Posterior cingulate gyrus (tissue), 11 donors: ENCODE measurements at regions not wholly inside any gene's neighbourhood (a gene's known extent, or its start where the extent isn't known, plus 50 kb on each side); places are given as distances from the start of the nearest gene placed in this dataset.

Experiments used
- DNase-seq, 10 donors: peaks; one replicate each; pipeline versions ENCODE4 v3.0.0 to v3.0.0-alpha.2; 2020 to 2021; ENCODE audit warnings: mixed read lengths in 3 of 10
- intact Hi-C: fragments of 100-400 bp; cut with DNase I; formaldehyde crosslinking; loops from one replicate; pipeline ENCODE4 v1.15.1; 2023

DNA sequence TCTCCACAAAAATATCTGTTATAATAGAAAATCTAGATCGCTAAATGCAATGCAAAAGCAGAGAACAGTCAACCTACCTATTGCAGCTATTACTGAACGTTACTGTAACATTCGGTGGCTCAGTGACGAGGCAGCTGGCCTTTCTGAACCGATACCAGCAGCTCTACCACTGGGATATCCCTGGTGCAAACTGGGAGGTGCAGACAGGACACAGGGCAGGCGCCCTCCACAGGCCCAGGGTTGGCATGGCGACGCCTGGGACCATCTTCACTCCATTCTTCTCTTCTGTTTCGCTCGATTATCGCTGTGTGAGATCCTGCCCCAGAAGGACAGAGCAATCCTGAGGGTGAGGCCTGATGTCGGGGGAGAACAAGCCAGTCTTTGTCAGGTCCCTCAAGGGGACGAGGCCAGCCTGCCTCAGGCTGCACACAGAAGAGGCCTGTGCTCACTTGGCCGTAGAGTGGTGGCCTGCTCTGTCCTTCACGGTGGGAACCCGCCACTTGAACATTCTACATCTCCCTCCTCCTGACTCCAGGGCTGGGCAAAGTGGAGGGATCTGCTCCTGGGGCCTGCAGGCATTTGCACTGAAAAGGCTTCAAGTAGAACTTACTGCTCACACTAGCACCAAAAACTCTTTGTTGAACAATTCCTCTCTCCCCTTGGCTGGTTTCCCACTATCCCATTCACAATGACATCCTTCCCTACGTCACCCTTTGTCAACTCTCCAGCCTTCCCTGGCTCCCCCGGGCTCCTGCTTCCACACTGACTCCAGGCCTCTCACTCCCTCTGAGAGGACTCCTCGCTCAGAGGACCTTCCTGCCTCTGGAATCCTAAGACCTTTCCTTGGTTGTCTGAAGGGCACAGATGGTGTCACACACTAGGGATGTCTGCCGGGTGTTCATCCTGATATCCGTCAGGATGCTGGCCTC, 49.7 kb downstream of the CYRIA start:
- intact Hi-C loops = loop anchor here (5.0 kb wide), 1 partner anchor 46 kb away; no protein-coding TSS in a partner anchor
- DNase-seq = peak in 7 of 10 donors; percentile 40 to 95 (median 67)

DNA sequence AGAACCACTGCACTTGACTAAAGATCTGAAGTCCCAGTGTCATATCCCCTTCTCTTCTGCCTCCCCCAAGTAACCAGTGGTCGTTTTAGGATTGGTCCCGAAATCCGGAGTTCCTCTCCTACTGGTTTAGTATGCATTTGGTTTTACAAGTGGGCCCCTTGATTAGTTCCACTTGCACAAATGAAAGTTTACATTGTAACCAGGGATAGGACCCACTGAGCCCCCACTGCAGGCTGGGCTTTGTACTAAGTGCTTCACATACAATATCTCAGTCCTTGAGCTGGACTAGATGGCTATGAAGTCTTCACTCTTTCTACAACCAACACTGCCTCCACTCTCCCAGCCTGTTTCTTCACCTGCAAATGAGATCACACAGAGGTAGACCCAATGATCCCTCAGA, 50.4 kb downstream of the CYRIA start:
- DNase-seq = no peak
- intact Hi-C loops = loop anchor here (5.0 kb wide), 1 partner anchor 47 kb away; no protein-coding TSS in a partner anchor

GRCh38 chr2:16614314-16614860, 51.2 kb downstream of the CYRIA start:
- peak in 1 of 10 donors; percentile 85 for DNase-seq

GRCh38 chr2:16613539-16614011, 52.1 kb downstream of the CYRIA start:
- intact Hi-C loops = loop anchor here (2.0 kb wide), 2 partner anchors 113 to 143 kb away; no protein-coding TSS in a partner anchor
- no peak for DNase-seq

More at GRCh38 chr2:16614314-16614860, 51.2 kb downstream of the CYRIA start:
- intact Hi-C loops = no loop called here

GRCh38 chr2:16612490-16612889, 53.1 kb downstream of the CYRIA start:
- peak in 5 of 10 donors; percentile 38 to 92 (median 80) for DNase-seq
- intact Hi-C loops = loop anchor here (2.0 kb wide), 2 partner anchors 114 to 144 kb away; no protein-coding TSS in a partner anchor

DNA sequence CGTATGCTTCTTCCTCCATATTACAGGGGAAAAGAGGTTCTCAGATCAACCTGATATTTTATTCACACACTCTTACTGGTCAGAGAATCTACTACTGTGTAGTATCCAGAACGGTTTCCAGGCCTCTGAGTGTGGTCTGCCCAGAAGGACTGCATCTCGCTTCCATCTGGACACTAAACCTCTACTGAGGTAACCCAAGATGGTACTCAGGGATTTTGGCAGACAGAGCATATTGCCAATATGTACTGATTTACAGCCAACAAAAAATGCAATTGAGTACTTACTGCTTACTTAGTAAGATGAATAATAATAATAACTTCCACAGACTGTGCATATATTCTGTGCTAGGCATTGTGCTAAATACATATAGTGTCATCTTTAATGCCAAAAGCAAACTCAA, 55.8 kb downstream of the CYRIA start:
- intact Hi-C loops = loop anchor here (2.0 kb wide), 1 partner anchor 973 kb away; no protein-coding TSS in a partner anchor
- no peak for DNase-seq

GRCh38 chr2:16608661-16609643, 56.7 kb downstream of the CYRIA start:
- peak; percentile 70 to 98 (median 90) for DNase-seq

GRCh38 chr2:16607301-16607700, 58.3 kb downstream of the CYRIA start:
- no peak for DNase-seq
- intact Hi-C loops = no loop called here

More at GRCh38 chr2:16608661-16609643, 56.7 kb downstream of the CYRIA start:
- intact Hi-C loops = loop anchor here (1.0 to 2.0 kb wide), 2 partner anchors 56 to 972 kb away; no protein-coding TSS in a partner anchor

GRCh38 chr2:16604236-16604635, 61.4 kb downstream of the CYRIA start:
- intact Hi-C loops = no loop called here
- no peak for DNase-seq

DNA sequence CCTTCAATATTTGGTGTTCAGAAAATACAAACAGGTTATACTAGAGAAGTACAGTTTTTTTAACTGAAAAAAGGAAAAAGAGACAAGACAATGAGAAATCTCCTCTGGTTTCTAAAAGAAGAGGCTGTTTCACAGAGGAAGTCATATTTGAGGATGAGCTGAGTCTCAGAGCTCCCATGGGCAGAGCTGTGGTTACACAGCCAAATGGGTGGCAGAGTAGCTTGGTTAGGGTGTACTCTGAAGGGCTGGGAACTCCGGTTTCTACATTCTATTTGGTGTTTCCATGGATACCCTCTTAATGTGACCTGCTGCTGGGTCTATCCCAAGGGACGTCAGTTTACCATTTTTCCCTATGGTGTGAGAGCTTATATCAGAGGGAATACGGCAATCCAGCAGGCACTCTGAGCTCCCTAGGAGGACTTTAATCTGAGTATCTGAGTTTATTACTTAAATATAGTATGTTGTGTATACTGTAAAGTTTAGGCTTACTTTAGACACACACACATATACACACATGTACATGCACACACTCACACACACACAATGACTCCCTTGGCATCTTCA, 74.2 kb downstream of the CYRIA start:
- intact Hi-C loops = no loop called here
- no peak for DNase-seq

GRCh38 chr2:16589465-16589864, 76.2 kb downstream of the CYRIA start:
- intact Hi-C loops = no loop called here
- DNase-seq = no peak

GRCh38 chr2:16588565-16588964, 77.1 kb downstream of the CYRIA start:
- no peak for DNase-seq
- intact Hi-C loops = no loop called here

DNA sequence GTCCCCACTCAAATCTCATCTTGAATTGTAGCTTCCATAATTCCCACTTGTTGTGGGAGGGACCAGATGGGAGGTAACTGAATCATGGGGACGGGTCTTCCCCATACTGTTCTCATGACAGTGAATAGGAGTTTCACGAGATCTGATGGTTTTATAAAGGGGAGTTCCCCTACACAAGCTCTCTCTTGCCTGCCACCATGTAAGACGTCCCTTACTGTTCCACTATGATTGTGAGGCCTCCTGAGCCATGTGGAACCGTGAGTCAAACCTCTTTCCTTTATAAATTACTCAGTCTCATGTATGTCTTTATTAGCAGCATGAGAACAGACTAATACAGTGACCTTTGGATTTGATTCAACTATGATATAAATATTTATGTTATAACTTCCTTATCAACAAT, 78.0 kb downstream of the CYRIA start:
- DNase-seq = no peak

DNA sequence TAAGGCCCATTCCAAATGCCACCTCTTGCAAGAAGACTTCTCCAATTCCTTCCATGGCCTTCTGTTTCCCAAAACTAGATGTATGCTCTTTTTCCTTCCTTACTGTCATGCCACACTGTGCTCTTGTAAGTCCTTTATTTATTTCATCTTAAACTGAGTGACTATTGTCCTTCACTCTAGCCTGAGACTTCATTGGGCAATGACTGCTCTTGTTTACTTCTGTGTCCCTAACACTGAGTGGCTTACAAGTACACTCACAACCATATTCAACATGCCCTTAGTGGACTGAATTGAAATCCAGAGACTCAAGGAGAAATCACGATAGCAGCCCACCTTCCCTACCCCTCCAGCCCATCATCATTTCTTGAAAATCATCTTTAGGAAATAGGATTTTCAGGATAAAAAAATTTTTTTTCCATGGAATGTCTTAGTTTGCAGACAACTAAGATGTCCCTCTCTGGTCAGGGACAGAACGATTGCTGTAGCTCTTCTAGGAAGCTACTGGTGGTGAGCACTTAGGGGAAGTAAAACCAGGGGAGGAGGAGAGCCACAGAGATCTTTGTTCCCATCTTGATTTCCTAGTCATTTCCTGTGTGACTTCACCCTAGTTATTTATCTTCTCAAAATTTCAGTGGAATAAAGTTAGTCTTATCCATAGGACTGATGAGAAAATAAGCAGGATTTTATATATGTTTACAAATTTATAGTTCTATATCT, 80.7 kb downstream of the CYRIA start:
- intact Hi-C loops = no loop called here
- no peak for DNase-seq

More for the DNA sequence above, 78.0 kb downstream of the CYRIA start:
- intact Hi-C loops = no loop called here

DNA sequence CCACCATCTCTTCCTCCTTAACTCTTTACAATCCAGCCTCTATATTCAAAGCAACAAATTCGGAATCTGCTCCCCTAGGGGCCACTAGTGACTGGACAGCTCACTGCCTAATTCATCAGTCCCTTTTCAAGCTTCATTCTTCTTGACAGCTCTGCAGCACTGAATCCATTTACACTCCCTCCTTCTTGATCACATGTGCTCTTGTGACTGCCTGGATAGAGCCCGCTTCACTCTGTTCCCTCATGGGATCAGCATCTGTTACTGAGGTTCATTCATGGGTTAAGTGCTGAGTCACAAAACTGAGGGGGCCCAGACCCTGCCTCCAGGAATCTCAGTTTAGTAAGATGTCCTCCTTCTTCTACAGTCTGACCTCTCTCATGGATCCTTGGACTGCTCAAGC, 81.5 kb downstream of the CYRIA start:
- intact Hi-C loops = no loop called here
- DNase-seq = no peak

DNA sequence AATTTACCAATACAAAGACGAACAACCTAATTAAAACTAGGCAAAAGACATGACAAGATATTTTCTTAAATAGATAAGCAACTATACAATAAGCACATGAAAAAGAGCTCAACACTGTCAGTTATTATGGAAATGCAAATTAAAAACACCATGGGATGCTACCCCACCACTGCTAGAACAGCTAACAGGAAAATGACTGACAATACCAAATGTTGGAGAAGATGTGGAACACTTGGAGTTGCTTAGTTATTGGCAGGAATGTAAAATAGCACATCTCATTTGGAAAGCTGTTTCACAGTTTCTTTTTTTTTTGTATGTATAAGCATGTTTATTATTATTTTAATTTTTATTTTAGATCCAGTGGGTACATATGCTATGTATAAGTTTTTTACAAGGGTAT, 84.4 kb downstream of the CYRIA start:
- no peak for DNase-seq
- intact Hi-C loops = no loop called here

GRCh38 chr2:16578081-16578480, 87.6 kb downstream of the CYRIA start:
- intact Hi-C loops = no loop called here
- no peak for DNase-seq

GRCh38 chr2:16570516-16570915, 95.1 kb downstream of the CYRIA start:
- intact Hi-C loops = no loop called here
- no peak for DNase-seq
